ENCODE measurements at regions not wholly inside any gene's neighbourhood (a gene's known extent, or its start where the extent isn't known, plus 50 kb on each side); places are given as distances from the start of the nearest gene placed in this dataset.

GRCh38 chr12:128012110-128012509, 254.9 kb upstream of the TMEM132C start:
- no peaks in the 10 kb centered on the region for H3K36me3 ChIP-seq
- no peaks in the 10 kb centered on the region for H3K4me1 ChIP-seq (ENCODE audit: low read depth)
- no peak overlapping the region for H3K4me3 ChIP-seq
- no peak for DNase-seq (ENCODE audit: low read depth in 1 of 2, low spot score in 1 of 2)
- H3K9me3 ChIP-seq (ENCODE audit: low read depth), result no peaks in the 10 kb centered on the region
- no peak overlapping the region for H3K27ac ChIP-seq
- no peak for TF ChIP-seq CTCF (IDR thresholded peaks at IDR 0.05; ENCODE audit: low read depth, low read length)
- H3K27me3 ChIP-seq, result no peaks in the 10 kb centered on the region

GRCh38 chr12:128015276-128015675, 251.7 kb upstream of the TMEM132C start:
- Histone ChIP-seq H3K27me3 (no peaks in the 10 kb centered on the region), H3K4me3 (no peak overlapping the region), H3K4me1 (ENCODE audit: low read depth) (no peaks in the 10 kb centered on the region), H3K9me3 (ENCODE audit: low read depth) (no peaks in the 10 kb centered on the region), H3K27ac (no peak overlapping the region), H3K36me3 (no peaks in the 10 kb centered on the region)
- no peak for DNase-seq (ENCODE audit: low read depth in 1 of 2, low spot score in 1 of 2)
- no peak for TF ChIP-seq CTCF (IDR thresholded peaks at IDR 0.05; ENCODE audit: low read depth, low read length)

GRCh38 chr12:128018067-128018466, 248.9 kb upstream of the TMEM132C start:
- TF ChIP-seq CTCF (IDR thresholded peaks at IDR 0.05; ENCODE audit: low read depth, low read length), result no peak
- no peaks in the 10 kb centered on the region for H3K9me3 ChIP-seq (ENCODE audit: low read depth)
- H3K4me1 ChIP-seq (ENCODE audit: low read depth), result no peaks in the 10 kb centered on the region
- H3K27me3 ChIP-seq, result no peaks in the 10 kb centered on the region
- H3K27ac ChIP-seq, result no peak overlapping the region
- no peak overlapping the region for H3K4me3 ChIP-seq
- H3K36me3 ChIP-seq, result no peaks in the 10 kb centered on the region
- DNase-seq (ENCODE audit: low read depth in 1 of 2, low spot score in 1 of 2), result no peak

- H3K27me3 ChIP-seq, result no peaks in the 10 kb centered on the region
- no peak for DNase-seq (ENCODE audit: low read depth in 1 of 2, low spot score in 1 of 2)
Measured at GRCh38 chr12:128019996-128020544, 246.9 kb upstream of the TMEM132C start.

GRCh38 chr12:128021561-128021960, 245.4 kb upstream of the TMEM132C start:
- no peak for DNase-seq (ENCODE audit: low read depth in 1 of 2, low spot score in 1 of 2)
- H3K27me3 ChIP-seq, result no peaks in the 10 kb centered on the region
- H3K4me3 ChIP-seq, result no peak overlapping the region
- no peak for TF ChIP-seq CTCF (IDR thresholded peaks at IDR 0.05; ENCODE audit: low read depth, low read length)
- no peak overlapping the region for H3K27ac ChIP-seq
- no peaks in the 10 kb centered on the region for H3K9me3 ChIP-seq (ENCODE audit: low read depth)
- H3K36me3 ChIP-seq, result no peaks in the 10 kb centered on the region
- H3K4me1 ChIP-seq (ENCODE audit: low read depth), result no peaks in the 10 kb centered on the region

More at GRCh38 chr12:128019996-128020544, 246.9 kb upstream of the TMEM132C start:
- no peak for TF ChIP-seq CTCF (IDR thresholded peaks at IDR 0.05; ENCODE audit: low read depth, low read length)
- Histone ChIP-seq H3K27ac (no peak overlapping the region), H3K9me3 (ENCODE audit: low read depth) (no peaks in the 10 kb centered on the region), H3K4me1 (ENCODE audit: low read depth) (no peaks in the 10 kb centered on the region), H3K36me3 (no peaks in the 10 kb centered on the region), H3K4me3 (no peak overlapping the region)
